ENCODE measurements at regions not wholly inside any gene's neighbourhood (a gene's known extent, or its start where the extent isn't known, plus 50 kb on each side); places are given as distances from the start of the nearest gene placed in this dataset.

GRCh38 chr4:81988178-81988577 is 385.6 kb downstream of the HNRNPD start:
- H3K9me3 ChIP-seq (ENCODE audit: low read length): no peaks in the 10 kb centered on the region
- H3K79me2 ChIP-seq (replicated peaks; ENCODE audit: insufficient read depth, low read length): no peaks in the 10 kb centered on the region
- H3K27me3 ChIP-seq (ENCODE audit: insufficient read depth, low read depth, low read length): no peaks in the 10 kb centered on the region
- no peak overlapping the region for H3K9ac ChIP-seq (ENCODE audit: low read length)
- no peaks in the 10 kb centered on the region for H3F3A ChIP-seq (ENCODE audit: insufficient read depth, low read length, poor library complexity, severe bottlenecking)
- no peak overlapping the region for H3K4me3 ChIP-seq (ENCODE audit: low read length)
- H3K9me2 ChIP-seq (ENCODE audit: insufficient read depth, low read length): no peaks in the 10 kb centered on the region
- H2AFZ ChIP-seq (ENCODE audit: low read depth, low read length): no peak overlapping the region
- TF ChIP-seq SMC3 (conservative IDR thresholded peaks at IDR 0.05; ENCODE audit: poor library complexity) (no peak), EZH2 (IDR thresholded peaks at IDR 0.05; ENCODE audit: borderline replicate concordance, insufficient read depth, low read length, poor library complexity, severe bottlenecking) (no peak), RAD21 (conservative IDR thresholded peaks at IDR 0.05) (no peak), POLR2AphosphoS5 (IDR thresholded peaks at IDR 0.05) (no peak)
- TF ChIP-seq, protein P1, sequence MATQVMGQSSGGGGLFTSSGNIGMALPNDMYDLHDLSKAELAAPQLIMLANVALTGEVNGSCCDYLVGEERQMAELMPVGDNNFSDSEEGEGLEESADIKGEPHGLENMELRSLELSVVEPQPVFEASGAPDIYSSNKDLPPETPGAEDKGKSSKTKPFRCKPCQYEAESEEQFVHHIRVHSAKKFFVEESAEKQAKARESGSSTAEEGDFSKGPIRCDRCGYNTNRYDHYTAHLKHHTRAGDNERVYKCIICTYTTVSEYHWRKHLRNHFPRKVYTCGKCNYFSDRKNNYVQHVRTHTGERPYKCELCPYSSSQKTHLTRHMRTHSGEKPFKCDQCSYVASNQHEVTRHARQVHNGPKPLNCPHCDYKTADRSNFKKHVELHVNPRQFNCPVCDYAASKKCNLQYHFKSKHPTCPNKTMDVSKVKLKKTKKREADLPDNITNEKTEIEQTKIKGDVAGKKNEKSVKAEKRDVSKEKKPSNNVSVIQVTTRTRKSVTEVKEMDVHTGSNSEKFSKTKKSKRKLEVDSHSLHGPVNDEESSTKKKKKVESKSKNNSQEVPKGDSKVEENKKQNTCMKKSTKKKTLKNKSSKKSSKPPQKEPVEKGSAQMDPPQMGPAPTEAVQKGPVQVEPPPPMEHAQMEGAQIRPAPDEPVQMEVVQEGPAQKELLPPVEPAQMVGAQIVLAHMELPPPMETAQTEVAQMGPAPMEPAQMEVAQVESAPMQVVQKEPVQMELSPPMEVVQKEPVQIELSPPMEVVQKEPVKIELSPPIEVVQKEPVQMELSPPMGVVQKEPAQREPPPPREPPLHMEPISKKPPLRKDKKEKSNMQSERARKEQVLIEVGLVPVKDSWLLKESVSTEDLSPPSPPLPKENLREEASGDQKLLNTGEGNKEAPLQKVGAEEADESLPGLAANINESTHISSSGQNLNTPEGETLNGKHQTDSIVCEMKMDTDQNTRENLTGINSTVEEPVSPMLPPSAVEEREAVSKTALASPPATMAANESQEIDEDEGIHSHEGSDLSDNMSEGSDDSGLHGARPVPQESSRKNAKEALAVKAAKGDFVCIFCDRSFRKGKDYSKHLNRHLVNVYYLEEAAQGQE (IDR thresholded peaks at IDR 0.05; ENCODE audit: borderline replicate concordance): no peak
- H3K4me2 ChIP-seq (ENCODE audit: low read length): no peak overlapping the region
- H3K27ac ChIP-seq (ENCODE audit: low read length): no peak overlapping the region
- no peaks in the 10 kb centered on the region for H4K20me1 ChIP-seq (ENCODE audit: insufficient read depth)
- no peaks in the 10 kb centered on the region for H3K36me3 ChIP-seq (ENCODE audit: insufficient read depth, low read length)

DNA sequence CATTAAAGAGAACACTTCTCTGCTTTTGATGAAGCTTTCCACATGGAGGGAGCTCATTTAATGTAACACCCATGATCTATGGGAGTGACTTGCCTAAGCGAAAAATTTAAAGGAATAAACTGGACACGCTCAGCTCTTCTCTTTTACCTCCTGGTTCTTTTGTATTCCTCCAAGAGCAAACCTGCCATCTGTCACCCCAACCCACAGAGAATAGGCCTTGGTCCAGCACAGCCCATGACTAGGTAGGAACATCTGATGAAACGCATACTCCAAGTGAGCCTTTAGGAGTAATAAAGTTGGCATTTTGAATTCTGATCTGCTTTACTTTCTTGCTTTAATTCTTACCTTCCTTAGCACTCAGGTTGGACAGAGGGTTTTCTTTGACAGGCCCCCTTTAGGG is 389.0 kb downstream of the HNRNPD start:
- Histone ChIP-seq H3F3A (ENCODE audit: insufficient read depth, low read length, poor library complexity, severe bottlenecking) (no peaks in the 10 kb centered on the region), H3K4me3 (ENCODE audit: low read length) (no peak overlapping the region), H4K20me1 (ENCODE audit: insufficient read depth) (no peaks in the 10 kb centered on the region), H3K9me3 (ENCODE audit: low read length) (no peaks in the 10 kb centered on the region), H3K4me2 (ENCODE audit: low read length) (no peak overlapping the region), H3K9me2 (ENCODE audit: insufficient read depth, low read length) (no peaks in the 10 kb centered on the region), H3K36me3 (ENCODE audit: insufficient read depth, low read length) (no peaks in the 10 kb centered on the region), H2AFZ (ENCODE audit: low read depth, low read length) (no peak overlapping the region), H3K27ac (ENCODE audit: low read length) (no peak overlapping the region), H3K79me2 (replicated peaks; ENCODE audit: insufficient read depth, low read length) (no peaks in the 10 kb centered on the region), H3K27me3 (ENCODE audit: insufficient read depth, low read depth, low read length) (no peaks in the 10 kb centered on the region), H3K9ac (ENCODE audit: low read length) (no peak overlapping the region)
- TF ChIP-seq EZH2 (IDR thresholded peaks at IDR 0.05; ENCODE audit: borderline replicate concordance, insufficient read depth, low read length, poor library complexity, severe bottlenecking) (no peak), RAD21 (conservative IDR thresholded peaks at IDR 0.05) (no peak), TAF1 (IDR thresholded peaks at IDR 0.05; ENCODE audit: low read depth) (no peak), MXI1 (conservative IDR thresholded peaks at IDR 0.05; ENCODE audit: poor library complexity, severe bottlenecking) (no peak), EP300 (conservative IDR thresholded peaks at IDR 0.05; ENCODE audit: poor library complexity, severe bottlenecking) (no peak), POLR2AphosphoS5 (IDR thresholded peaks at IDR 0.05) (no peak), CTCF (IDR thresholded peaks at IDR 0.05; ENCODE audit: poor library complexity, severe bottlenecking) (no peak), SMC3 (conservative IDR thresholded peaks at IDR 0.05; ENCODE audit: poor library complexity) (no peak)
- TF ChIP-seq, protein P1 (IDR thresholded peaks at IDR 0.05; ENCODE audit: borderline replicate concordance): no peak
